Muscle of arm (tissue), 1 donor: ENCODE measurements at regions not wholly inside any gene's neighbourhood (a gene's known extent, or its start where the extent isn't known, plus 50 kb on each side); places are given as distances from the start of the nearest gene placed in this dataset.
A peak's percentile ranks its signal among the peaks of the same experiment; 100 is the strongest.

Experiments used
- DNase-seq: peaks from one replicate; pipeline ENCODE4 v3.0.0-alpha.2; 2013

- peak; percentile 24 for DNase-seq
These were observed 178.3 kb upstream of the KLF14 start for GRCh38 chr7:130912082-130912861.

GRCh38 chr7:130912862-130913638 is 179.0 kb upstream of the KLF14 start:
- DNase-seq, result peak; percentile 60

GRCh38 chr7:130913639-130914553 is 179.9 kb upstream of the KLF14 start:
- no peak for DNase-seq

GRCh38 chr7:130914554-130915294 is 180.7 kb upstream of the KLF14 start:
- no peak for DNase-seq

GRCh38 chr7:130917669-130918128 is 183.7 kb upstream of the KLF14 start:
- DNase-seq, result no peak

GRCh38 chr7:130918129-130919052 is 184.4 kb upstream of the KLF14 start:
- DNase-seq, result no peak

- DNase-seq, result no peak
These were observed 185.5 kb upstream of the KLF14 start for GRCh38 chr7:130919316-130920103.

- DNase-seq, result no peak
These were observed 186.1 kb upstream of the KLF14 start for GRCh38 chr7:130920122-130920521.

GRCh38 chr7:130921391-130922180 is 187.6 kb upstream of the KLF14 start:
- no peak for DNase-seq

GRCh38 chr7:130922206-130923112 is 188.5 kb upstream of the KLF14 start:
- no peak for DNase-seq

- no peak for DNase-seq
These were observed 189.4 kb upstream of the KLF14 start for GRCh38 chr7:130923365-130923764.

- no peak for DNase-seq
These were observed 189.9 kb upstream of the KLF14 start for GRCh38 chr7:130923930-130924329.

- no peak for DNase-seq
These were observed 191.3 kb upstream of the KLF14 start for GRCh38 chr7:130925136-130925794.

- no peak for DNase-seq
These were observed 192.1 kb upstream of the KLF14 start for GRCh38 chr7:130926001-130926691.

- DNase-seq, result no peak
These were observed 193.1 kb upstream of the KLF14 start for GRCh38 chr7:130927062-130927461.

GRCh38 chr7:130927564-130927963 is 193.6 kb upstream of the KLF14 start:
- DNase-seq, result no peak
